ENCODE measurements at regions not wholly inside any gene's neighbourhood (a gene's known extent, or its start where the extent isn't known, plus 50 kb on each side); places are given as distances from the start of the nearest gene placed in this dataset.

GRCh38 chr4:162634390-162634789, 470.6 kb upstream of the FSTL5 start:
- TF ChIP-seq CTCF (IDR thresholded peaks at IDR 0.05; ENCODE audit: insufficient read depth, low read length, poor library complexity, severe bottlenecking) (no peak), EZH2phosphoT487 (conservative IDR thresholded peaks at IDR 0.05; ENCODE audit: low read length) (no peak)

All from SU-DHL-6 (cell line).